ENCODE measurements at regions not wholly inside any gene's neighbourhood (a gene's known extent, or its start where the extent isn't known, plus 50 kb on each side); places are given as distances from the start of the nearest gene placed in this dataset.
A peak's percentile ranks its signal among the peaks of the same experiment; 100 is the strongest.

DNA sequence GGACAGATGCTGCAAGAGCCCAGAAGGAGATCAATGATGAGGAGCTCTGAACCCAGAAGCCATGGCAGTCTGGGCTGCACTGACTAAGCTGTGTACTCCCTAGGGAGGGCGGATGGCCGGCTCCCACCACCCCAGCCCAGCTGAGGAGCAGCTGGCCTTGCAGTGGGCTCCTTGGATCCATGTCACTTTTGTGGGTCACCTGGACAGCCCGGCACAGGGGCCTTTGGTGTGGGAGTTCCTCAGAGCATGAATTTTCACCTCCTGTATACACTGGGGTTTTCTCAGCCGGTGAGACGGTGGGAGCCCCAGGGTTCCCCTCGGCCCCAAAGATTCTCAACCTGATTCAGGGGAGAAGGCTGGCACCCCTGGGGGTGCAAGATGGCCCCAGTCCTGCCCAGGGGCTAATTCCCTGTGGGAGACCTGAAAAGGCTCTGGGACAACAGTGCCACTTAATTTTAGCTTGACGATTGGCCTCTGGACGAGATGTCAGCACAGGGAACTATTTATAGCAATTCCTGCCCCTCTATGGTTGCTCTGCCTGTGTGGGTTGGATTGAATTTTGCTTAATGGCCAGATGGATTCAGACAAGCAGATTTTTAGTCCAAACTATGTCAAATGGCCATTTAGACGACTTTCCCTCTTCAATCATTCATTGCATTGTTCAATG is 121.6 kb upstream of the PMEPA1 start:
- Mint-ChIP-seq H3K4me1 (no peaks in the 10 kb centered on the region), H3K27me3 (peaks cover 0 to 3% of the 10 kb centered on the region in 2 donors), H3K9me3 (no peaks in the 10 kb centered on the region), H3K4me3 (no peak overlapping the region), H3K27ac (peak overlapping the region in 1 of 7 donors; percentile 51), H3K36me3 (no peaks in the 10 kb centered on the region)
- DNase-seq = no peak
- ChIA-PET CTCF (ENCODE audit: partially characterized antibody) (no interaction called here), POLR2A (ENCODE audit: partially characterized antibody) (no interaction called here)
- intact Hi-C loops (cut with micrococcal nuclease) = no loop called here
- Histone ChIP-seq H3K27me3 (ENCODE audit: insufficient read depth, low read length) (no peaks in the 10 kb centered on the region), H3K4me3 (ENCODE audit: low read length in 2 of 2) (no peak overlapping the region), H3K9me3 (ENCODE audit: control insufficient read depth in 1 of 2, low read length in 2 of 2) (no peaks in the 10 kb centered on the region), H3K4me1 (ENCODE audit: insufficient read depth, low read length) (no peaks in the 10 kb centered on the region), H3K27ac (ENCODE audit: low read depth, low read length) (no peak overlapping the region), H3K36me3 (ENCODE audit: insufficient read depth, low read length) (no peaks in the 10 kb centered on the region)

DNA sequence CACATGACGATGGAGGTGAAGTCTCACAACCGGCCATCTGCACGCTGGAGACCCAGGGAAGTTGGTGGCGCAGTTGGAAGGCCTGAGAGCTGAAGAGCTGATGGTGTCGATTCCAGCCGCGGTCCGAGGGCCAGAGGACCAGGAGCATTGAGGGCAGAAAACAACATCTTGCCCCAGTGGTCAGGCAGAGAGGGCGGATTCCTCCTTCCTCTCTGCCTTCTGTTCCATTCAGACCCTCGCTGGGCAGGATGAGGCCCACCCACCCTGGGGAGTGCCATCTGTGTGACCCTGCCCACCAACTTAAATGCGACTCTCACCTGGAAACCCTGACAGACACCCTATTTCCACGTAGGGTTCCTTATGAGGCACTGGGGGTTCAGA is 120.7 kb upstream of the PMEPA1 start:
- CTCF ChIA-PET (ENCODE audit: partially characterized antibody) = no interaction called here
- intact Hi-C loops (cut with micrococcal nuclease) = no loop called here
- H3K9me3 Mint-ChIP-seq = no peaks in the 10 kb centered on the region

DNA sequence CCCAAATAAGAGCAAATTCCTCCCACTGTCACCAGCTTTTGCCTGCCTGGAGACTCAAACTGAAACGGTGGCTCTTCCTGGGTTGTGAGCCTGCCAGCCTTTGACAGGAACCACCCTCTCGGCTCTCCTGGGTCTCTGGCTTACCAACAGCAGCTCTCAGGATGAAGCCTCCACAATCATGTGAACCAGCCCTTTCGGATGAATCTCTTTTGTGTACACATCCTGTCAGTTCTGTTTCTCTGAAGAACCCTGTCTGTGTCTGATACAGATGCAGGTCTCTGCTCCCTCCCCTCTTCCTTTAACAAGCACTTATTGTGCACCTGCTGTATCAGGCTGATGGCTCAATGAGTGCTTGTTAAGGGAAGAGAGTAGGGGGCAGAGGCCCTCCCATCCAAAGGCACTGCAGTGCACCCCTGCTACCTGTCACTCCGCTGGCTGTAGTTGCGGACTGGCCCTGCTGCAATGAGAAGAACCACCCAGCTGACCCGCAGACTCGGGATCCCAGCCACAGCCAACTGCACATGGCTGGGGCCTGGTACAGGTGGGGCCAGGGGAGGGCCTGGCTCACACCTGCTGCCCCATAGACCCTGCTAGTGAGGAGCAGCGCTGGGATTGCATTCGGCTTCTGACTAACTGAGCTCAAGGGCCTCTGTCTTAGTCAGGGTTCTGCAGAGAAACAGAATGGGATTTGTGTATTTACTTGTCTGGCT is 120.1 kb upstream of the PMEPA1 start:
- Mint-ChIP-seq H3K36me3 (no peaks in the 10 kb centered on the region), H3K27ac (peak overlapping the region in 1 of 7 donors; percentile 23), H3K4me3 (no peak overlapping the region), H3K9me3 (peaks cover 0 to 2% (median 0%) of the 10 kb centered on the region in 8 donors), H3K27me3 (peaks cover 3% of the 10 kb centered on the region in 2 donors), H3K4me1 (no peaks in the 10 kb centered on the region)
- DNase-seq = no peak
- ChIA-PET CTCF (ENCODE audit: partially characterized antibody) (no interaction called here), POLR2A (ENCODE audit: partially characterized antibody) (no interaction called here)
- Histone ChIP-seq H3K9me3 (ENCODE audit: control insufficient read depth in 1 of 2, low read length in 2 of 2) (no peaks in the 10 kb centered on the region), H3K4me1 (ENCODE audit: insufficient read depth, low read length) (no peaks in the 10 kb centered on the region), H3K4me3 (ENCODE audit: low read length in 2 of 2) (no peak overlapping the region), H3K36me3 (ENCODE audit: insufficient read depth, low read length) (no peaks in the 10 kb centered on the region), H3K27me3 (ENCODE audit: insufficient read depth, low read length) (no peaks in the 10 kb centered on the region), H3K27ac (ENCODE audit: low read depth, low read length) (no peak overlapping the region)
- intact Hi-C loops (cut with micrococcal nuclease) = no loop called here

More for the DNA sequence above, 120.7 kb upstream of the PMEPA1 start:
- Histone ChIP-seq H3K9me3 (ENCODE audit: control insufficient read depth in 1 of 2, low read length in 2 of 2) (no peaks in the 10 kb centered on the region), H3K36me3 (ENCODE audit: insufficient read depth, low read length) (no peaks in the 10 kb centered on the region), H3K27ac (ENCODE audit: low read depth, low read length) (no peak overlapping the region), H3K4me3 (ENCODE audit: low read length in 2 of 2) (no peak overlapping the region), H3K4me1 (ENCODE audit: insufficient read depth, low read length) (no peaks in the 10 kb centered on the region), H3K27me3 (ENCODE audit: insufficient read depth, low read length) (no peaks in the 10 kb centered on the region)
- DNase-seq = no peak
- peaks cover 3% of the 10 kb centered on the region in 2 donors for H3K27me3 Mint-ChIP-seq
- peak overlapping the region in 2 of 7 donors; percentile 24 to 42 for H3K27ac Mint-ChIP-seq
- H3K4me3 Mint-ChIP-seq = no peak overlapping the region
- POLR2A ChIA-PET (ENCODE audit: partially characterized antibody) = no interaction called here
- no peaks in the 10 kb centered on the region for H3K36me3 Mint-ChIP-seq
- no peaks in the 10 kb centered on the region for H3K4me1 Mint-ChIP-seq

DNA sequence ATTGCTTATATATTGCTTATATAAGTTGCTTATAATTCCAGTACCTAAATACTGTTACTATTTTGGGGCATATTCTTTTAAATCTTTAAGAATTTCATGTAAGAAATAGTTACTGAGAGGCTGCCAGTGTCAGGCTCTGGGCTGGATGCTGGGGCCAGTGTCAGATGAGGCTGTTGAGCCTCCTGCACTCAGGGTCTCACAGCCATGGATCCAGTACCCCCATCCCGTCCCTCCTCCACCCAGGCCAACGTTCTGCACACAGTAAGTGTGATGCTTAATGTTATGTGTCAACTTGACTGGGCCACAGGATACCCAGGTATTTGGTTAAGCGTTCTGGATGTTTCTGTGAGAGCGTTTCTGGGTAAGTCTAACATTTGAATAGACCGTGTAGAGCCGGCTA is 119.5 kb upstream of the PMEPA1 start:
- H3K4me3 ChIP-seq (ENCODE audit: low read length in 2 of 2) = no peak overlapping the region
- H3K9me3 ChIP-seq (ENCODE audit: control insufficient read depth in 1 of 2, low read length in 2 of 2) = no peaks in the 10 kb centered on the region
- CTCF ChIA-PET (ENCODE audit: partially characterized antibody) = no interaction called here
- Mint-ChIP-seq H3K4me3 (no peak overlapping the region), H3K36me3 (no peaks in the 10 kb centered on the region), H3K4me1 (no peaks in the 10 kb centered on the region), H3K27ac (peak overlapping the region in 1 of 7 donors; percentile 23), H3K27me3 (peaks cover 3% of the 10 kb centered on the region in 2 donors), H3K9me3 (peaks cover 0 to 2% (median 0%) of the 10 kb centered on the region in 8 donors)
- H3K36me3 ChIP-seq (ENCODE audit: insufficient read depth, low read length) = no peaks in the 10 kb centered on the region
- POLR2A ChIA-PET (ENCODE audit: partially characterized antibody) = no interaction called here
- no peaks in the 10 kb centered on the region for H3K4me1 ChIP-seq (ENCODE audit: insufficient read depth, low read length)
- no peak overlapping the region for H3K27ac ChIP-seq (ENCODE audit: low read depth, low read length)
- no peaks in the 10 kb centered on the region for H3K27me3 ChIP-seq (ENCODE audit: insufficient read depth, low read length)
- no peak for DNase-seq
- intact Hi-C loops (cut with micrococcal nuclease) = no loop called here

DNA sequence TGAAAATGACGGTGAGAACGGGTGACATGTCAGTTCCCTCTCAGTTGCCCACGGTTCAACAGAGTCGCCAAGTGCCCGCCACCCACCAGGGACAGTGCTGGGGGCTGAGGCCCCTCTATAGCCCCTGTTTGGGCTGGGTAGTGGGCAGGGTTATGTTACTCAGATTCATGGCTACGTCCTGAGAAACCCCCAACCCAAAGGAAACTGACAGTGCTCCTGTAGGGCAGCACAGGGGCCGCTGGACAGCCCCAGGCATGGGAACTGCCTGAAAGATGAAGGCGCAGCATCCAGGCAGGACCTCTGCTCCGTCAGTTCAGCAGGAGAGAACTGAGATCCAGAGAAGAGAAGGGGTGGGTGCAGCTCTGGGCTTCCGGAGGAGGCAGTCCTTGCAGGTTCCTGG is 118.9 kb upstream of the PMEPA1 start:
- Histone ChIP-seq H3K27ac (ENCODE audit: low read depth, low read length) (no peak overlapping the region), H3K36me3 (ENCODE audit: insufficient read depth, low read length) (no peaks in the 10 kb centered on the region), H3K4me3 (ENCODE audit: low read length in 2 of 2) (no peak overlapping the region), H3K4me1 (ENCODE audit: insufficient read depth, low read length) (no peaks in the 10 kb centered on the region), H3K27me3 (ENCODE audit: insufficient read depth, low read length) (no peaks in the 10 kb centered on the region), H3K9me3 (ENCODE audit: control insufficient read depth in 1 of 2, low read length in 2 of 2) (no peaks in the 10 kb centered on the region)
- Mint-ChIP-seq H3K27ac (no peak overlapping the region), H3K4me1 (no peaks in the 10 kb centered on the region), H3K4me3 (no peak overlapping the region), H3K36me3 (no peaks in the 10 kb centered on the region), H3K9me3 (peaks cover 0 to 2% (median 0%) of the 10 kb centered on the region in 8 donors), H3K27me3 (peaks cover 3% of the 10 kb centered on the region in 2 donors)
- ChIA-PET CTCF (ENCODE audit: partially characterized antibody) (no interaction called here), POLR2A (ENCODE audit: partially characterized antibody) (no interaction called here)
- intact Hi-C loops (cut with micrococcal nuclease) = no loop called here
- DNase-seq = no peak

DNA sequence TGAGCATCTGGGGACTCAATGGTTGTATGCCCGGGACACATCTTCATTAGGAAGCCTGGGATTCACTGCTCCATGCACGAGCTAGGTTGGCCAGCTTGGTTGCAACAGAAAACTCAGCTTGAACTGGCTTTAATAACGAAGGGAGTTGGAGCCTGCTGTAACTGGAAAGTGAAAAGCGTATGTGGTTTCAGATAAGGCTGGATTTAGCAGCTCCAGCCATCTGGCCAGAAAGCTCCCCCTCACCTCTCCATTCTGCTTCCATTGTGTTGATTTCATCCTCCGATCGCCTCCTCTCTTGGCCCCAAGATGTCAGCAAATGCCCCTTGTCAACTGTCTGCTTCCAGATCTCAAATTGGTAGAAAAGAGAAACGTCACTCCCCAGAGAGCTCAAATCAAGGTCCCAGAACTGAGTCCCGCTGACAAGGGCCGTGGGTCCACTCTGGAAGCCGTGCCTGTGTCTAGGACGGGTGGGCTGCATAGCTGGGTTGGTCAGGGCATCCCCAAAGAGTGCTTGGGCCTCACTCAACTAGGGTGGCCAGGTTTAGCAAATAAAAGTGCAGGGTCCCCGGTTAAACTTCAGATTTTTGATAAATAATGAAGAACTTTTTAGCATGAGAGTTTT is 117.0 kb upstream of the PMEPA1 start:
- H3K4me3 Mint-ChIP-seq = no peak overlapping the region
- Histone ChIP-seq H3K4me3 (ENCODE audit: low read length in 2 of 2) (no peak overlapping the region), H3K36me3 (ENCODE audit: insufficient read depth, low read length) (no peaks in the 10 kb centered on the region), H3K27ac (ENCODE audit: low read depth, low read length) (no peak overlapping the region), H3K27me3 (ENCODE audit: insufficient read depth, low read length) (no peaks in the 10 kb centered on the region), H3K9me3 (ENCODE audit: control insufficient read depth in 1 of 2, low read length in 2 of 2) (no peaks in the 10 kb centered on the region), H3K4me1 (ENCODE audit: insufficient read depth, low read length) (no peaks in the 10 kb centered on the region)
- peaks cover 0 to 2% (median 0%) of the 10 kb centered on the region in 8 donors for H3K9me3 Mint-ChIP-seq
- no peak for DNase-seq
- POLR2A ChIA-PET (ENCODE audit: partially characterized antibody) = no interaction called here
- no peaks in the 10 kb centered on the region for H3K4me1 Mint-ChIP-seq
- CTCF ChIA-PET (ENCODE audit: partially characterized antibody) = no interaction called here
- no peaks in the 10 kb centered on the region for H3K36me3 Mint-ChIP-seq
- intact Hi-C loops (cut with micrococcal nuclease) = no loop called here
- H3K27ac Mint-ChIP-seq = no peak overlapping the region
- peaks cover 0 to 3% of the 10 kb centered on the region in 2 donors for H3K27me3 Mint-ChIP-seq

DNA sequence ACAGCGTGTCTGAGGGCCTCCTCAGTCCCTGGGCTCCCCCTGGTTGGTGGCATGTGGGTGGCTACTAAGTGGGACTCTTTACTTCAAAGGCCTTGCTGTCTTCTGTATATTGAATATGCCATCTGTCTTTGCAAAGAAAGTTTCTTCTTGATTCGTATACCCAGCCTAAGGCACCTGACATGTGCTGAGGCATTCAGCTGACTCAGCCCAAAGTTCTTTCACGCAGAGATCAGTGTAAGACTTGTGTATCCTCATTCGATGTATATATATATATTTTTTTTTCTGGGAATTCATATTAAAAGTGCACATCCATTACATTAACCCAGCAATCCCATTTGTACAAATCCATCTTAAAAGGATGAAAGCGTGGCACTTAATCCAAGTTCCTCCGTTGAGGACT is 115.1 kb upstream of the PMEPA1 start:
- Histone ChIP-seq H3K27me3 (ENCODE audit: insufficient read depth, low read length) (no peaks in the 10 kb centered on the region), H3K9me3 (ENCODE audit: control insufficient read depth in 1 of 2, low read length in 2 of 2) (no peaks in the 10 kb centered on the region), H3K27ac (ENCODE audit: low read depth, low read length) (no peak overlapping the region), H3K4me1 (ENCODE audit: insufficient read depth, low read length) (no peaks in the 10 kb centered on the region), H3K36me3 (ENCODE audit: insufficient read depth, low read length) (no peaks in the 10 kb centered on the region), H3K4me3 (ENCODE audit: low read length in 2 of 2) (no peak overlapping the region)
- ChIA-PET CTCF (ENCODE audit: partially characterized antibody) (no interaction called here), POLR2A (ENCODE audit: partially characterized antibody) (no interaction called here)
- H3K4me1 Mint-ChIP-seq = no peaks in the 10 kb centered on the region
- H3K9me3 Mint-ChIP-seq = peaks cover 0 to 2% (median 0%) of the 10 kb centered on the region in 8 donors
- no peak overlapping the region for H3K27ac Mint-ChIP-seq
- no peaks in the 10 kb centered on the region for H3K36me3 Mint-ChIP-seq
- no peak for DNase-seq
- intact Hi-C loops (cut with micrococcal nuclease) = no loop called here
- no peak overlapping the region for H3K4me3 Mint-ChIP-seq
- peaks cover 5 to 7% of the 10 kb centered on the region in 2 donors for H3K27me3 Mint-ChIP-seq
